OCI-LY1 (cell line): ENCODE measurements at regions not wholly inside any gene's neighbourhood (a gene's known extent, or its start where the extent isn't known, plus 50 kb on each side); places are given as distances from the start of the nearest gene placed in this dataset.

Source experiments
- H2AFZ ChIP-seq: fragments of 200-600 bp; sonication (generic), shearing (Covaris generic); 2 replicates; pipeline ENCODE4 v1.6.0; 2014; ENCODE audit warnings: antibody characterized with exemption, mild to moderate bottlenecking, low read length
- H3F3A ChIP-seq: fragments of 200-600 bp; sonication (generic), shearing (Covaris generic); 2 replicates; pipeline ENCODE4 v1.6.0; 2014; ENCODE audit warnings: mild to moderate bottlenecking, antibody characterized with exemption, low read length, moderate library complexity; ENCODE audit not compliant: insufficient read depth
- H3K27ac ChIP-seq: fragments of 200-600 bp; sonication (generic); 2 replicates; pipeline ENCODE4 v1.5.1; 2014; ENCODE audit warnings: low read length, mixed run types, mild to moderate bottlenecking, low read depth; ENCODE audit not compliant: poor library complexity, severe bottlenecking
- H3K27me3 ChIP-seq: fragments of 200-600 bp; sonication (generic); 2 replicates; pipeline ENCODE4 v1.6.0; 2014; ENCODE audit warnings: antibody characterized with exemption, mild to moderate bottlenecking, low read length, moderate library complexity; ENCODE audit not compliant: insufficient read depth
- H3K36me3 ChIP-seq: fragments of 200-600 bp; sonication (generic); 2 replicates; pipeline ENCODE4 v1.6.1; 2014; ENCODE audit warnings: mild to moderate bottlenecking, antibody characterized with exemption, low read length, moderate library complexity, mixed read lengths; ENCODE audit not compliant: insufficient read depth
- H3K4me1 ChIP-seq: fragments of 200-600 bp; sonication (generic); 2 replicates; pipeline ENCODE4 v1.5.1; 2014; ENCODE audit warnings: mild to moderate bottlenecking, low read length, moderate library complexity; ENCODE audit not compliant: insufficient read depth, severe bottlenecking
- H3K4me2 ChIP-seq: fragments of 200-600 bp; sonication (generic), shearing (Covaris generic); 2 replicates; pipeline ENCODE4 v1.6.1; 2014; ENCODE audit warnings: low read length
- H3K4me3 ChIP-seq: fragments of 200-600 bp; sonication (generic); 2 replicates; pipeline ENCODE4 v1.5.1; 2014; ENCODE audit warnings: low read length, low read depth, mild to moderate bottlenecking, mixed read lengths; ENCODE audit not compliant: poor library complexity, severe bottlenecking
- H3K79me2 ChIP-seq: fragments of 200-600 bp; shearing (Covaris generic); 2 replicates; pipeline ENCODE4 v1.6.1; 2016; ENCODE audit warnings: mixed run types, low read length, mixed read lengths; ENCODE audit not compliant: insufficient read depth
- H3K9ac ChIP-seq: fragments of 200-600 bp; sonication (generic), shearing (Covaris generic); 2 replicates; pipeline ENCODE4 v1.6.1; 2014; ENCODE audit warnings: mild to moderate bottlenecking, low read length, mixed read lengths
- H3K9me2 ChIP-seq: fragments of 200-600 bp; sonication (generic), shearing (Covaris generic); 2 replicates; pipeline ENCODE4 v1.6.1; 2014; ENCODE audit warnings: low read depth, mild to moderate bottlenecking, low read length, mixed read lengths
- H3K9me3 ChIP-seq: fragments of 200-600 bp; shearing (Covaris generic); 2 replicates; pipeline ENCODE4 v1.6.1; 2014; ENCODE audit warnings: low read length, mixed read lengths
- H4K20me1 ChIP-seq: fragments of 200-600 bp; sonication (generic), shearing (Covaris generic); 2 replicates; pipeline ENCODE4 v1.6.0; 2016; ENCODE audit warnings: mild to moderate bottlenecking, low read length; ENCODE audit not compliant: insufficient read depth
- CTCF ChIP-seq: fragments of 200-600 bp; sonication (generic), shearing (Covaris generic); IDR thresholded peaks from 2 replicates; pipeline ENCODE4 v1.5.1; 2017; ENCODE audit warnings: mild to moderate bottlenecking, antibody characterized with exemption, low read length, moderate library complexity, mixed read lengths
- EZH2 ChIP-seq: fragments of 200-600 bp; sonication (generic), shearing (Covaris generic); IDR thresholded peaks from 2 replicates; pipeline ENCODE4 v1.8.0; 2017; ENCODE audit warnings: borderline replicate concordance, mixed run types, mild to moderate bottlenecking, antibody characterized with exemption, low read length, moderate library complexity, mixed read lengths

GRCh38 chr2:5187283-5187682 is 504.9 kb upstream of the SOX11 start:
- no peak overlapping the region for H3K4me3 ChIP-seq
- TF ChIP-seq EZH2 (no peak), CTCF (no peak)
- H3K79me2 ChIP-seq: no peaks in the 10 kb centered on the region
- H3K27ac ChIP-seq: no peak overlapping the region
- no peak overlapping the region for H3K9ac ChIP-seq
- H3K4me1 ChIP-seq: no peaks in the 10 kb centered on the region
- no peaks in the 10 kb centered on the region for H4K20me1 ChIP-seq
- H3K9me2 ChIP-seq: no peaks in the 10 kb centered on the region
- no peaks in the 10 kb centered on the region for H3F3A ChIP-seq
- H3K4me2 ChIP-seq: no peak overlapping the region
- H2AFZ ChIP-seq: no peak overlapping the region
- no peaks in the 10 kb centered on the region for H3K9me3 ChIP-seq
- no peaks in the 10 kb centered on the region for H3K27me3 ChIP-seq
- no peaks in the 10 kb centered on the region for H3K36me3 ChIP-seq

- H3K27me3 ChIP-seq: no peaks in the 10 kb centered on the region
- no peak overlapping the region for H3K9ac ChIP-seq
- no peak overlapping the region for H3K27ac ChIP-seq
- no peak overlapping the region for H3K4me2 ChIP-seq
- no peak overlapping the region for H2AFZ ChIP-seq
- TF ChIP-seq EZH2 (no peak), CTCF (no peak)
- no peaks in the 10 kb centered on the region for H3K79me2 ChIP-seq
- H3K4me1 ChIP-seq: no peaks in the 10 kb centered on the region
- no peaks in the 10 kb centered on the region for H4K20me1 ChIP-seq
- no peaks in the 10 kb centered on the region for H3K9me3 ChIP-seq
- no peaks in the 10 kb centered on the region for H3K9me2 ChIP-seq
- H3F3A ChIP-seq: no peaks in the 10 kb centered on the region
- H3K36me3 ChIP-seq: no peaks in the 10 kb centered on the region
- H3K4me3 ChIP-seq: no peak overlapping the region
Measured at GRCh38 chr2:5188636-5189035, 503.5 kb upstream of the SOX11 start.

- no peak overlapping the region for H3K4me2 ChIP-seq
Measured at GRCh38 chr2:5190023-5190422, 502.2 kb upstream of the SOX11 start.

More at GRCh38 chr2:5190023-5190422, 502.2 kb upstream of the SOX11 start:
- no peak for TF ChIP-seq EZH2
- TF ChIP-seq CTCF: no peak
- Histone ChIP-seq H3K27me3 (no peaks in the 10 kb centered on the region), H3K27ac (no peak overlapping the region), H3K9me3 (no peaks in the 10 kb centered on the region), H3K4me1 (no peaks in the 10 kb centered on the region), H3K9me2 (no peaks in the 10 kb centered on the region), H3K4me3 (no peak overlapping the region), H3K36me3 (no peaks in the 10 kb centered on the region), H3K79me2 (no peaks in the 10 kb centered on the region), H3K9ac (no peak overlapping the region), H4K20me1 (no peaks in the 10 kb centered on the region), H3F3A (no peaks in the 10 kb centered on the region), H2AFZ (no peak overlapping the region)
